GM10266 (cell line): ENCODE measurements at regions not wholly inside any gene's neighbourhood (a gene's known extent, or its start where the extent isn't known, plus 50 kb on each side); places are given as distances from the start of the nearest gene placed in this dataset.

ENCODE experiments used
- DNase-seq: peaks from one replicate; pipeline ENCODE4 v3.0.0; 2012; ENCODE audit errors: extremely low spot score
- TF ChIP-seq, protein P1 (sequence below): IDR thresholded peaks from 2 replicates; pipeline ENCODE4 v1.5.1; 2012; ENCODE audit warnings: mild to moderate bottlenecking, low read depth; ENCODE audit not compliant: control insufficient read depth, insufficient read depth; ENCODE audit errors: missing control alignments

DNA sequence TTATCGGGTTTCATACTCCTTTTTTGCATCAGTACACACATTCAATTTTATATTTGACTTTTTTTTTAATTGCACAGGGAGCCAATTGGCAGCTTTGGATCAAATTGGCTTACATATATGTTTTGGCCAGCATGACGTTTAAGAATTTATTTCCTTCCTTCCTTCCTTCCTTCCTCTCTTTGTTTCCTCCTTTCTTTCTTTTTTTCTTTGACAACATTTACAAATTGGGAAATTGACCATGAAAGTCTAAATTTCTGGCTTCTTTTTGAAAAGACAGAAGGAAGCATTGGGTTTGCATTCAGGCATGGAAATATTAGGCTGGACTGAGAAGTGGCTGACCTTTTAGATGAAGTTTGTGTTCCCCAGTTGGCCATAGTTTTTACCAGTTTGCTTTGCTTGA, 103.4 kb upstream of the IGSF10 start:
- TF ChIP-seq, protein P1, sequence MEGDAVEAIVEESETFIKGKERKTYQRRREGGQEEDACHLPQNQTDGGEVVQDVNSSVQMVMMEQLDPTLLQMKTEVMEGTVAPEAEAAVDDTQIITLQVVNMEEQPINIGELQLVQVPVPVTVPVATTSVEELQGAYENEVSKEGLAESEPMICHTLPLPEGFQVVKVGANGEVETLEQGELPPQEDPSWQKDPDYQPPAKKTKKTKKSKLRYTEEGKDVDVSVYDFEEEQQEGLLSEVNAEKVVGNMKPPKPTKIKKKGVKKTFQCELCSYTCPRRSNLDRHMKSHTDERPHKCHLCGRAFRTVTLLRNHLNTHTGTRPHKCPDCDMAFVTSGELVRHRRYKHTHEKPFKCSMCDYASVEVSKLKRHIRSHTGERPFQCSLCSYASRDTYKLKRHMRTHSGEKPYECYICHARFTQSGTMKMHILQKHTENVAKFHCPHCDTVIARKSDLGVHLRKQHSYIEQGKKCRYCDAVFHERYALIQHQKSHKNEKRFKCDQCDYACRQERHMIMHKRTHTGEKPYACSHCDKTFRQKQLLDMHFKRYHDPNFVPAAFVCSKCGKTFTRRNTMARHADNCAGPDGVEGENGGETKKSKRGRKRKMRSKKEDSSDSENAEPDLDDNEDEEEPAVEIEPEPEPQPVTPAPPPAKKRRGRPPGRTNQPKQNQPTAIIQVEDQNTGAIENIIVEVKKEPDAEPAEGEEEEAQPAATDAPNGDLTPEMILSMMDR = no peak

DNA sequence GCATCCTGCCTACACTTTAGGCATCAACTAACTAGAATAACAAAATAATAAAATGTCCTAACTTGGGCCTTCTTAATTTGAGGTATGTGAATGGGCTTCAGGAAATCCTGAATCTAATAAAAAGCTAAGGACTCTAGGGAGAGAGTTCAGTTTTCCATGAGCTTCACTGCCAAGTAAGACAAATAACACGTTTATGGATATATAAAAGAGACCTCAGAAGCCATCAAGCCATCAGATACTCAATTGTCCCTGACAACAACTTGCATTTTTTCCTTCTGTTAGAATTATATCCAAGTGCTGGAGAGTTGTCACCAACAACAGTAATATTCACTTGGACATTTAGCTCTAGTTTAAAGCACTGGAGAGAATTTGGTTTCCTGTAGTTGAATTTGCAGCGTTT, 102.4 kb upstream of the IGSF10 start:
- no peak for DNase-seq
- TF ChIP-seq, protein P1 = no peak

More for the DNA sequence above, 103.4 kb upstream of the IGSF10 start:
- no peak for DNase-seq

DNA sequence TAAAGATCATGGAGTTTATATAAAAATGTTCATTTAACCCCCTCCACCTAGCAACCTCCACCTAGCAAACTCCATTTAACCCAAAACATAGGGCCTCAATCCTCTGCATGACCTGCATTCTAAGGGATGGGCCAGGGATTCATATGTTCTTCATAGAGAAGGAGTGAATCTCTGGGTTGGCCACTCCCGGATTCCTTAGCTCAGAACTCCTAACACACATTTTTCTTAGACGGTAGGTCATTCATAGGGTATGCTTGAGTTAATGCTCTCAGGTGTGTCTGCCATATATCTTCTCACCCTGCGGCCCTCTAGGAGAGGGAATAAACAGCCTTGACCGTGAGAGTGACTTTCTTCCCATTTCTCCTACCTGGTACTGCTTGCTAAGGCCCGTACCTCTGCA, 102.0 kb upstream of the IGSF10 start:
- TF ChIP-seq, protein P1 = no peak
- DNase-seq = no peak

DNA sequence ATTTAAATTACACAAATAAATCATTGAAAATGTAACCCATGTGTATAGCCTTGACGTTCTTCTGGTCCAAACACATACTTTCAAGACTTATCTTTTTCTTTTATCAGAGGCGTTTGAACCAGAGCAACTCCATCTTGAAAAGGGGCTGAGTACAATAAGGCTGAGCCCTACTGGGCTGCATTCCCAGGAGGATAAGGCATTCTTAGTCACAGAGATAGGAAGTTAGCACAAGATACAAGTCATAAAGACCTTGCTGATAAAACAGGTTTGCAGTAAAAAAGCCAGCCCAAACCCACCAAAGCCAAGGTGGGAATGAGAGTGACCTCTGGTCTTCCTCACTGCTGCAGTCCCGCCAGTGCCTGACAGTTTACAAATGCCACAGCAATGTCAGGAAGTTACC, 101.0 kb upstream of the IGSF10 start:
- DNase-seq = no peak
- TF ChIP-seq, protein P1 = no peak

DNA sequence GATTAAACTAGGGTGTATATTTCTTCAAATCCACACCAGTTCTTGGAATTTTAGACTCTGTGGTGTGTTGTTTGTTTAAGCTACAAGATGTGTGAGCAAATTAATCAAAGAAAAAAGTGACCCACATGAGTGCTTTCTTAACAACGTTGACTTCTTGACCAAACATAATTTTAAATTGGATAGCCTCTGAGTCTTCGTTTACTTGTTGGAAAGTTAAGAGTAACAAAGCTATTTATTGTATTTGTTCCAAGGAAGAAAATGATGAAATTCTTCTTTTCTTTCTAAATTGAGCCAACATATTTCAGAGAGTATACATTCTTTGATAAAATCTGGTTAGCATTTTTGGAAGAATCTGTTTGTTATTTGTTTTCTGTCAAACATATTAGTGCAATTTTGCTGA, 99.9 kb upstream of the IGSF10 start:
- DNase-seq = no peak
- TF ChIP-seq, protein P1 = no peak

DNA sequence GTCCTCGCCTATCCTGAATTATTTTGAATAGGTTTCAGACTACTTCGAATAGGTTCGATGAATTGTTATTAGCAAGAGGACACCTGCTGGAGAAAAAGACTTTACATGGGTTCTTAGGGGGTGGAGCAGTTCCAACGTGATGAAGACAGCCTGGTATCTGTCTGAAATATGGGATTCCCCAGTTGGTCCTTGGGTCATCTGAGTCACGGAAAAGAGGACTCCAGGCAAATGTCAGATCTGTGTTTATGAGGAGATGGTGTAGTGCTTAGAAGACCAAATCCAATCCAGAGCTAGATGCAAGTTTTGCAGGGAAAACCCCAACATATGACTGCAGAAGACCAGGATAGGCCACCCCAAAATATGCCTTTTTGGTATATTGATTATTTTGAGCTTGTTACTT, 98.9 kb upstream of the IGSF10 start:
- TF ChIP-seq, protein P1 = no peak
- DNase-seq = no peak

DNA sequence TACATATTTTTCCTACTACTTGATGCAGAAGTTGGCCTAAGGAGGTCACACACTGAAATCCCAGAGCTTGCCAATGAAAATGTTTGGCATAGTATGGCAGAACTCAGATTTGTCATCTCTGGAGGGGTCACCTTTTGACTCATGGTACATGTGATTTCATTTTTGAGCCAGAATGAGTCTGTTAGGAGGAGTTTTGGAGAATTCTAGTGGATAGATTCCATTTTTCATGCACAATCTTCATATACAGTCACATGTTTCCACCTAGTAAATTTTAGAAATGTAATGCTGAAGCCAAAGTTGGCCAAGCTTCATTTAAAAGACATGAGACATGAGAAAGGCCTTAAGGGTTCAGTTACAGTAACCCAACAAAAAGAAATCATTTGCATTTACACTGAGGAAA, 97.8 kb upstream of the IGSF10 start:
- DNase-seq = no peak
- TF ChIP-seq, protein P1 = no peak
